Lower leg skin (tissue), 3 donors: ENCODE measurements at regions not wholly inside any gene's neighbourhood (a gene's known extent, or its start where the extent isn't known, plus 50 kb on each side); places are given as distances from the start of the nearest gene placed in this dataset.

Experiments used
- CTCF ChIP-seq, 3 donors: fragments of 450-650 bp; IDR thresholded peaks; one replicate each; pipeline ENCODE4 v1.5.1; 2016; ENCODE audit warnings: antibody characterized with exemption in 3 of 3, mild to moderate bottlenecking in 3 of 3, moderate library complexity in 2 of 3
- POLR2A ChIP-seq, 2 donors: fragments of 450-650 bp; IDR thresholded peaks; one replicate each; pipeline ENCODE4 v1.6.1; 2016 to 2017; ENCODE audit warnings: antibody characterized with exemption in 2 of 2, mild to moderate bottlenecking in 1 of 2, moderate library complexity in 1 of 2

GRCh38 chr7:91473619-91474018 is 209.4 kb downstream of the FZD1 start:
- TF ChIP-seq CTCF (IDR thresholded peaks at IDR 0.05) = no peak
- TF ChIP-seq POLR2A (IDR thresholded peaks at IDR 0.05) = no peak
